OCI-LY1 (cell line): ENCODE measurements at regions not wholly inside any gene's neighbourhood (a gene's known extent, or its start where the extent isn't known, plus 50 kb on each side); places are given as distances from the start of the nearest gene placed in this dataset.

Experiments used
- H2AFZ ChIP-seq: fragments of 200-600 bp; sonication (generic), shearing (Covaris generic); 2 replicates; pipeline ENCODE4 v1.6.0; 2014; ENCODE audit warnings: antibody characterized with exemption, mild to moderate bottlenecking, low read length
- H3F3A ChIP-seq: fragments of 200-600 bp; sonication (generic), shearing (Covaris generic); 2 replicates; pipeline ENCODE4 v1.6.0; 2014; ENCODE audit warnings: mild to moderate bottlenecking, antibody characterized with exemption, low read length, moderate library complexity; ENCODE audit not compliant: insufficient read depth
- H3K27ac ChIP-seq: fragments of 200-600 bp; sonication (generic); 2 replicates; pipeline ENCODE4 v1.5.1; 2014; ENCODE audit warnings: low read length, mixed run types, mild to moderate bottlenecking, low read depth; ENCODE audit not compliant: poor library complexity, severe bottlenecking
- H3K27me3 ChIP-seq: fragments of 200-600 bp; sonication (generic); 2 replicates; pipeline ENCODE4 v1.6.0; 2014; ENCODE audit warnings: antibody characterized with exemption, mild to moderate bottlenecking, low read length, moderate library complexity; ENCODE audit not compliant: insufficient read depth
- H3K36me3 ChIP-seq: fragments of 200-600 bp; sonication (generic); 2 replicates; pipeline ENCODE4 v1.6.1; 2014; ENCODE audit warnings: mild to moderate bottlenecking, antibody characterized with exemption, low read length, moderate library complexity, mixed read lengths; ENCODE audit not compliant: insufficient read depth
- H3K4me1 ChIP-seq: fragments of 200-600 bp; sonication (generic); 2 replicates; pipeline ENCODE4 v1.5.1; 2014; ENCODE audit warnings: mild to moderate bottlenecking, low read length, moderate library complexity; ENCODE audit not compliant: insufficient read depth, severe bottlenecking
- H3K4me2 ChIP-seq: fragments of 200-600 bp; sonication (generic), shearing (Covaris generic); 2 replicates; pipeline ENCODE4 v1.6.1; 2014; ENCODE audit warnings: low read length
- H3K4me3 ChIP-seq: fragments of 200-600 bp; sonication (generic); 2 replicates; pipeline ENCODE4 v1.5.1; 2014; ENCODE audit warnings: low read length, low read depth, mild to moderate bottlenecking, mixed read lengths; ENCODE audit not compliant: poor library complexity, severe bottlenecking
- H3K79me2 ChIP-seq: fragments of 200-600 bp; shearing (Covaris generic); 2 replicates; pipeline ENCODE4 v1.6.1; 2016; ENCODE audit warnings: mixed run types, low read length, mixed read lengths; ENCODE audit not compliant: insufficient read depth
- H3K9ac ChIP-seq: fragments of 200-600 bp; sonication (generic), shearing (Covaris generic); 2 replicates; pipeline ENCODE4 v1.6.1; 2014; ENCODE audit warnings: mild to moderate bottlenecking, low read length, mixed read lengths
- H3K9me2 ChIP-seq: fragments of 200-600 bp; sonication (generic), shearing (Covaris generic); 2 replicates; pipeline ENCODE4 v1.6.1; 2014; ENCODE audit warnings: low read depth, mild to moderate bottlenecking, low read length, mixed read lengths
- H3K9me3 ChIP-seq: fragments of 200-600 bp; shearing (Covaris generic); 2 replicates; pipeline ENCODE4 v1.6.1; 2014; ENCODE audit warnings: low read length, mixed read lengths
- H4K20me1 ChIP-seq: fragments of 200-600 bp; sonication (generic), shearing (Covaris generic); 2 replicates; pipeline ENCODE4 v1.6.0; 2016; ENCODE audit warnings: mild to moderate bottlenecking, low read length; ENCODE audit not compliant: insufficient read depth
- CTCF ChIP-seq: fragments of 200-600 bp; sonication (generic), shearing (Covaris generic); IDR thresholded peaks from 2 replicates; pipeline ENCODE4 v1.5.1; 2017; ENCODE audit warnings: mild to moderate bottlenecking, antibody characterized with exemption, low read length, moderate library complexity, mixed read lengths
- EZH2 ChIP-seq: fragments of 200-600 bp; sonication (generic), shearing (Covaris generic); IDR thresholded peaks from 2 replicates; pipeline ENCODE4 v1.8.0; 2017; ENCODE audit warnings: borderline replicate concordance, mixed run types, mild to moderate bottlenecking, antibody characterized with exemption, low read length, moderate library complexity, mixed read lengths

GRCh38 chr12:61911113-61911512, 349.1 kb upstream of the USP15 start:
- Histone ChIP-seq H3K4me3 (no peak overlapping the region), H2AFZ (no peak overlapping the region), H3K27me3 (no peaks in the 10 kb centered on the region), H3K4me2 (no peak overlapping the region), H3K79me2 (no peaks in the 10 kb centered on the region), H3K27ac (no peak overlapping the region), H3K36me3 (no peaks in the 10 kb centered on the region), H3F3A (no peaks in the 10 kb centered on the region; the same call in 1 of the 2 replicates), H4K20me1 (no peaks in the 10 kb centered on the region), H3K9me3 (no peaks in the 10 kb centered on the region), H3K4me1 (no peaks in the 10 kb centered on the region), H3K9me2 (no peaks in the 10 kb centered on the region), H3K9ac (no peak overlapping the region)
- TF ChIP-seq CTCF (no peak), EZH2 (no peak)

- TF ChIP-seq CTCF (no peak), EZH2 (no peak)
- Histone ChIP-seq H3K4me3 (no peak overlapping the region), H3K27me3 (no peaks in the 10 kb centered on the region), H3K4me2 (no peak overlapping the region), H3K27ac (no peak overlapping the region), H3K9me2 (no peaks in the 10 kb centered on the region), H4K20me1 (no peaks in the 10 kb centered on the region), H3K9ac (no peak overlapping the region), H3K4me1 (no peaks in the 10 kb centered on the region), H2AFZ (no peak overlapping the region), H3F3A (no peaks in the 10 kb centered on the region; the same call in 1 of the 2 replicates), H3K9me3 (no peaks in the 10 kb centered on the region), H3K79me2 (no peaks in the 10 kb centered on the region), H3K36me3 (no peaks in the 10 kb centered on the region)
Observed at GRCh38 chr12:61915420-61915819, 344.8 kb upstream of the USP15 start.

- no peak overlapping the region for H2AFZ ChIP-seq
- no peak overlapping the region for H3K4me3 ChIP-seq
- no peak for TF ChIP-seq CTCF
- no peak for TF ChIP-seq EZH2
- no peak overlapping the region for H3K9ac ChIP-seq
- no peaks in the 10 kb centered on the region for H3K9me2 ChIP-seq
- H3F3A ChIP-seq, result no peaks in the 10 kb centered on the region; the same call in 1 of the 2 replicates
- H3K27ac ChIP-seq, result no peak overlapping the region
- no peak overlapping the region for H3K4me2 ChIP-seq
- no peaks in the 10 kb centered on the region for H3K9me3 ChIP-seq
- no peaks in the 10 kb centered on the region for H4K20me1 ChIP-seq
- no peaks in the 10 kb centered on the region for H3K4me1 ChIP-seq
- no peaks in the 10 kb centered on the region for H3K79me2 ChIP-seq
- H3K36me3 ChIP-seq, result no peaks in the 10 kb centered on the region
- no peaks in the 10 kb centered on the region for H3K27me3 ChIP-seq
Observed at GRCh38 chr12:61916831-61917230, 343.4 kb upstream of the USP15 start.
